GM19351 (cell line): ENCODE measurements at regions not wholly inside any gene's neighbourhood (a gene's known extent, or its start where the extent isn't known, plus 50 kb on each side); places are given as distances from the start of the nearest gene placed in this dataset.

Source experiments
- ATAC-seq: cut with Tn5 transposase; IDR thresholded peaks from one replicate; pipeline ENCODE4 v1.9.1; 2021; ENCODE audit warnings: mild to moderate bottlenecking, moderate library complexity; ENCODE audit not compliant: unreplicated experiment

DNA sequence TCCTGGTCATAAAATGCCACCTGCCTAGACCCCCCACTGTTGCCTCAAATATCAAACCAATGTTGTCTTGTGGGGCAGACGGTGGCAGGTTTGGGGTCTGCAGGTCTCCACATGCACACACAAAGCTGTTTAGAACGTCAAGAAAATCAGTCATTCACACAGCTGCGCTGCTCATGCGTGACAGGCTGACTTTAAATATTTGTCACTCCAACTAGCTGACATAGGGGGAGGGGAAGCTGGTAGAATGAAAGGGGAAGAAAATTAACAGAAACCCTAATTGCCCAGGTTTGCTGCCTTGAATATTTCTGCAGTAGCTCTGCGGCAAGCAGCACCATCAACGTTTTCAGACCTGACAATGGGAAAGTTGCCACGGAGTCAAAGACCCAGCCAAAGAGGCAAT, 201.8 kb downstream of the ABHD5 start:
- peak; percentile 66 for ATAC-seq

DNA sequence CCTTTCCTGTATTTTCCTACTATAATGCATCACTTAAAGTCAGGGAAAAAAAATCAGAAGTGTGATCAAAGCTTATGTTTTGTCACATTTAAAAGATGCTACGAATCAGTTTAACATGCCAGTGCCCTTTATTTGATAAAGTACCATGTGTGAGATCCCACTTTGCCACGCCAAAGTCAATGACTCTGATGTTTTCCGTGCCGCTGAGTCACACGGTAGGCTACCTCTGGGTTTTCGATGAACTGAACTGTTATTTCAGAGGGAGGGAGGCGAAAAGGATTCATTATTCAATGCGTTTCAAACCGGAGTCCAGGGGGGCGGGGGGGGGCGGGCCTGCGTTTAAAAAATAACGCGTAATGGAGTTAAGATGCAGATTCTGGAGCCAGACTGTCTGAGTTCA, 203.0 kb downstream of the ABHD5 start:
- ATAC-seq = no peak

DNA sequence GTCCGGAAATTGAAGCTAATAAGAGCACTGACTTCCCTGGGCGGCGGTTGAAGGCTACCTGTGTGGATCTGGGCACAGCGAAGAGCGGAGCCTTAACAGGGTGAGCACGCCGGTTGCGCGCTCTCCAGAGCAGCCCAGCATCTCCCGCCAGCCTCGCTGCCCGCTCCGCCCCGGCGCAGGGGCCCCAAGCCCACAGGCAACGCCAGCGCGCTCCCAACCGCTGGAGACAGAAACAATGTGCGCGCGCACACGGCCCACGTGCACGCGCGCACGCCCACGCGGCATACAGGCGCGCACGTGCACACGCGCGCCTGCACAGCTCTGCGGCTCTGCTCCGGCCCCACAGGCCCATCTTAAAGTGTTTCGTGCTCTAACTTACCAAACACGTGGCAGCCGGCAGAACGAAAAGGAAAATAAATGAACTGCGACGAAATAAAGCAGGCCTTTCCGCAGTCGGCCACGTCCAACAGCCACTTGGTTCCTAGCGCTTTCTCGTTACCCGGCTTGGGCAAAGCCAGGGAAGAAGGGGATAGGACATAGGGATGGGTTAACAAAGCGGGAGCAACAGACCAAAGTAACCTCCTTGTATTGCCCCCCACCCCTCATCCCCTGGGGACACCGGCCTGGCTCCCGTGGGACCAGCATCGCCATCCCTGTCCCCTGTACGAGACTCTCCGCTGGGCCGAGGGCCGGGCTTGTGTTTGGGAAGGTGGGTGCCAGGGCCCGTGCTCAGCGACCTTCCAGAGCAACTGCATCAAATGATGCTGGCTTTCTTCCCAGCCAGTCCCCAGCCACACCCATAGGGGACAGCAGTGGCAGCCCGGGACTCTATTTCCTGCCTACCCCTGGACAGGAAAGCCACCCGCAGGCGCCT, 203.7 kb downstream of the ABHD5 start:
- ATAC-seq = peak; percentile 51

DNA sequence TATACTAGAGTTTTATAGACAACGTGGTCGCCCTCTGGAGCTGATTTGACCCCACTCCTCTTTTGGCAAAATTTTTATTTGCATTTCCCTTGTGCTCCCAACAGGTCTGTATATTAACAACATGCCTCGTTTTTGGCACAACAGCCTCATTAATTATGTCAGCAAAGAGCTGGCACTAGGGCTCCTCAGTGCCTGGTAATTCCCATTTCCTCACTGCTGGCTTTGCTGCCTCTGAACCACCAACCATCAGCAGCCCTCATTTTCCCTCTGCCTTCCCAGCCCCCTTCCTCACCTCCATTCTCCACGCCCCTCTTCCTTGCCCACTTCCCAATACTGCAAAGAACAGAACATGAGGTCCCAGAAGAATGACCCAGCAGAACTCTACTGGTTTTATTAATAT, 204.8 kb downstream of the ABHD5 start:
- no peak for ATAC-seq

DNA sequence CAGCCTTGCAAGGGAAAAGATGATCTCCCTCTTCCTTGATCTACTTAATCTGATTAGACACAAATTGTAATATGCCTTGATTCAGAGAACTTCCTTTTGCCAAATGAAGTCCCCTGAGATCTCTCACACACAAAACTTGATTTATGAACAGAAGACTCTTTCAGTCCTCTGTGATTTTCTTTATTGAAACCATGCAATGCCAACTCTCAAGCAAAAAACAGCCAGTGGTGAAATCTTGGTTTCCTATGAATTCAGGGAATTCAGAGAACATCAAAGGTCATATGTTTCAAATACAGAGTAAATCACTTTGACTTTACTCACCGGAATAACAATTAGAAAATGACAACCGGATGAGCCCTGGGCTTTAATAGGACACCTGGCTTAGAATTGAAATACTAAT, 211.7 kb downstream of the ABHD5 start:
- ATAC-seq = no peak

DNA sequence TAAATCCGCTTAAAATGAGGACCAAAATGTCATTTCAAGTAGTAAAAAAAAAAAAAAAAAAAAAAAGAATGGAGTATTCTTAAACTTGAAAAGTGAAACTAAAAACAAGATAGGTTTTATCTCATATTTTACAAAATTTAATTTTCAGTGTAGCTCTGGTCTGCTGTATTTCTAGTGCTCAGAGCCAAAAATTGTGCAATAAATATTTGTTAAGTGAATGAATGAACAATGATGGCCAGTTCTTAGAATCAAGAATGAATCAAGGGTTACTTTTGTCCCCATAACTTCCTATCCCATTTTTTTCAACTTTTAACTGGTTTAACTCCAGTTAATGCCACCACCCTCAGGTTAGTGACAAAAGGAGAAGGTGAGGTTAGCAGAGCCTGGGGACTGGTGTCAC, 214.4 kb downstream of the ABHD5 start:
- ATAC-seq = no peak

DNA sequence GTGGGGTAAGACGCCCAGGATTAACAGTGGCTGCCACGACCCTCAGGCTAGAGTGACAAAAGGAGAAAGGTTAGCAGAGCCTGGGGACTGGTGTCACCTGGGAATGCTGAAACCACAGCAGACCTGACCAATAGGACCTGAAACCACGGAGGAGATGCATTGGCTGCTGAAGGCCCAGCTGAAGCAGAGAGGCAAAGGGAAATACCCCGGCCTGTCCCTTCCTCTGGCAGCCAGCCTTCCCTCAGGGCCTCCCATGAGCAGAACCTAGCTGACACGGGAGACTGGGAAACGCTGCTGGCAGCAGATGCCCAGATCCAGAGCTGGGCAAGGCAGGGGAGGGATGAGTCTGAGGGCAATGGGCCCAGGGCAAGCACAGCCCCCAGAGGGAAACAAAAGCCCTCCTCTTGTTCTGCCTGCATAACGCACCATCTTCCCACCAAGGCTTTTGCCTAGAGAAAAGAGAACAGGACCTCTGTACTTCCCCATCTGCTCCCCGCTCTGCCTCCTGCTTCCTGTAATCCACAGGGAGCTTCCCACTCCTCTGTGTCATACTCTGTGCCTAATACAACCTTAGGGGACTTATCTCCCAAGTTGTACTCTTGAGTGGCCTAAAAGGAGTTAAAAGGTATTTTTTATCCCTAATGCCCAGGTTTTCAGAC, 216.2 kb downstream of the ABHD5 start:
- peak; percentile 19 for ATAC-seq

DNA sequence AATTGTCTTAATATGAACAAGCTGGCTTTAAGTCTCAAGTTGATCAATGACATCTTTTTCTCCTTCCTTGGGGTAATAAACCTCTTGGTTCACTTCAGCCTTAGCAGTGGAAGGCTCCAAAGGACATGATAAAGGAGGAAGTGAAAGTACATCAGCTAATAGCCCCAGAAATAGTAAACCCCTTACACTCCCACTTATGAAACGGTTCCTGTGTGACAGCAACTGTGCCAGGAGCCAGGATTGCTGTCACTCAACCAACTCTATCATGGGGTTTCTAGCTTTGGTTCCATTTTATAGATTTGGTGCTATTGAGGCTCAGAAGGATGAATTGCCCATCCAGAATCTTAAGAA, 216.7 kb downstream of the ABHD5 start:
- ATAC-seq = peak; percentile 99

DNA sequence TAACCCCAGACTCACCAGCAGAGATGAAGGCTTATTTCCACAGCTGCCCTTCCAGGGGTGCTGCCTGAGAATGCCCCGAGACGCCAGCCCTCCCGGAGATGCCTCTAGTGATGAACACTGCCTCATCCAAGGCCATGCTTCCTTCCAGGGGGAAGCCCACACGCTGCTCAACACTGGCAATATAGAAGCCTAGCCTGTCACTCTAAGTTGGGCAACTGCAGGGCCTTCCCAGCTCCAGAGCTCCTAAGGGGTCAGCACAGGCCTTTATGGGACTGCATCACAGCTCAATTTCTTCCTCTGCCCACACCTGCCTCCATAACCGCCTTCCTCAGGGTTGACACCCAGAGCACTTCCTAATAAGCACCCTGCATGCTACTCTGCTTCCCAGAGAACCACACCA, 217.7 kb downstream of the ABHD5 start:
- no peak for ATAC-seq

DNA sequence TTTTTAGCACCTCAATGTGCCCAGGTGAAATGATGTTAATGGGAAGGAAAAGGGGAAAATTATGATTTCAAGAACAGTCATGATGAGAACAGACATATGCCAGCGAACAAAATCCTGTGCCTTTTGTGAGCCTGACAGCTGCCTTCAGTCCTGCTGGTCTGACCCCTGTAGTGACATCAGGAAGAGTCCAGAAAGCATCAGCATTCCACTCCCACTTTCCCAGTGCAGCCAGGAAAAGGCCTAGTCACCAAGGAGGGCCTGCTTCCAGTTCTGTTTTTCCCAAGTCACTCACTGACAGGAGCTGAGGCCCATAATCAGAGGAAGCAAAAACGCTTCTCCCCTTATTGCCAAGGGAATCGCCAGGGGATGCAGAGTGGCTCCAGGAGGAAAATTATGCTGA, 218.4 kb downstream of the ABHD5 start:
- ATAC-seq = no peak

DNA sequence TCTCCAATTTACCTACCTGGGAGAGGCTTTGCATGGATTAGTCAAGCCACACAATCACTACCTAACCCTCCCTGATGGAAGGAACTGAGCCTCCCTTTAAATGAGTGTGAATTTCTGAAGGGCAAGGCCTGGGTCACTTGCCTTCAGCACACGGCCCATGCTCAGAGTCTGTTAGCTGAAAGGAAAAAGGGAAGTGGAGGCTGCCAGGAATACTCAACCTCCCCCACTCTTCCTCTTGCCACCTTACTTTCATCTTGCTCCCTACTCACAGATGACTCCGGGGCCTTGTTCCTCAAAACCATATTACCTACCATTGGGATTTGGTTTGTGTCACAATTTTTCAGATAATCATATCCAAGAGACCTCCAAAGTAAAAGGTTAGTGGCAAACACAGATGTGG, 220.0 kb downstream of the ABHD5 start:
- no peak for ATAC-seq

DNA sequence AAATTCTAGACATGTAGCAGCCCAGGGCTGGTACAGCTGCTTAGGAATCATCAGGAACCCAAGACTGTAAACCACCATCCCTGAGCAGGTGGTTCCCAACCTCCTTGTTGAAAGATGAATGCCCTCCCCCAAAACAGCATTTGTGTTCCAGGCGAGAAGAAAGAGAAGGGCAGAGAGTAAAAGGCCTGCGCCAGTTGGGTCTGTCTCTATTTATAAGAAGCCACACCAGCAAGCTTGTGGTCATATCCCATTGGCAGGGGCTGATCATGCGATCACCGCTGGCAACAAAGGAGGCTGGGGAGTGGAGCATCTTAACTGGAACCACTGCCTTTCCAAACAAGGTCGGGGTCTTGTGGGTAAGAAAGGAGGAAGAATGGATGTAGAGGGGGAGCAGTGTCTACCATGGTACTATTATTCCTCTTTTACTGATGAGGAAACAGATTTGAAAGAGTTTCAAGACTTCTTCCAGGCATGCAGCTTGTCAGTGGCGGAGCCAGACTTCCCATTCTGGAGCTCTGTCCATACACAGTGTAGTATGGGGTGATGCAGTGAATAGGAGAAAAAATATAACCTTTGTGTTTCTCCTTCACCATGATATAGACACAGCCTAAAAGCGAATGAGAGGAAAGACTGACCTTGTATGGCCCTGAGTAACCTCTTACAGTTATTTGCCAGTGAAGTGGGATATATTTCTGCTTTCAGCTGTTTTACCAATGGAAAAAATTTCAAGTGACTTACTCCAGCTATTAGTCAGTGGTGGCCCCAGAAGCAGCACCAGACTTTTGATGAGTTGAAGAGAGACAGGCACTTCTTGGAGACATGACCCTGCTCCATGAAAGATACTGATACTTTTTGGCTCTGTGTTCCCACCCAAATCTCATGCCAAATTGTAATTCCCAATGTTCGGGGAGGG, 222.6 kb downstream of the ABHD5 start:
- no peak for ATAC-seq

DNA sequence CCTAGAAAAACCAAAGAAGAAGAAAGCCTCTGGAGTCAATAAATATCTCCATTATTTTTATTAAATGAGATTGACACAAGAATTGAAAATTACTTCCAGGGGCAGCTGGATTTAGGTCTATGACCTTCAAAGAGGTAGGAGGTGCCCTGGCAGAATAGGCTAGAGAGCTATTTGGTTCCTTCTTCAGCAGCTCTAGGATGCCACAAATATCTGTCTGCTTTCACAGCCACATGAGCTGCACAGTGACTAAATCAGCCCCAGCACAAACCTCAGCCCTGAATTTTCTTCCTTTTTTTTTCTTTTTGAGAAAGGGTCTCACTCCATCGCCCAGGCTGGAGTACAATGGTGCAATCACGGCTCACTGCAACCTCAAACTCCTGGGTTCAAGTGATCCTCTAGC, 223.5 kb downstream of the ABHD5 start:
- no peak for ATAC-seq

DNA sequence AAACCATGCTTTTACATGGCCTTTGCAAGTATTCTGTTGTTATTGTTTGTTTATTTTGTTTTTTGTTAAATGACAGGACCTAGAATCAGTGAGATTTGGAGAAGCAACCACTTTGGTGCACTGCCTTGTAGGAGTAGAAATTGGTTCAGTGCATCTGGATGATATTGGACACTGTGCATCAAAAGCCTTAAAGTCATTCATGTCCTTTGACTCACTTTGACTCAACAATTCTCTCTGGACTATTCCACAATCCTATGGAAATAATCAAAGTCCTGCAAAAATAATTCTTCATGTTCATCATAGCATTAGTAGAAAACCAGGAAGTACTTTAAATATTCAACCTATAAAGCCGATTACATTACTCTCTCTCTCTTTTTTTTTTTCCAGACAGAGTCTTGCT, 224.8 kb downstream of the ABHD5 start:
- ATAC-seq = no peak

DNA sequence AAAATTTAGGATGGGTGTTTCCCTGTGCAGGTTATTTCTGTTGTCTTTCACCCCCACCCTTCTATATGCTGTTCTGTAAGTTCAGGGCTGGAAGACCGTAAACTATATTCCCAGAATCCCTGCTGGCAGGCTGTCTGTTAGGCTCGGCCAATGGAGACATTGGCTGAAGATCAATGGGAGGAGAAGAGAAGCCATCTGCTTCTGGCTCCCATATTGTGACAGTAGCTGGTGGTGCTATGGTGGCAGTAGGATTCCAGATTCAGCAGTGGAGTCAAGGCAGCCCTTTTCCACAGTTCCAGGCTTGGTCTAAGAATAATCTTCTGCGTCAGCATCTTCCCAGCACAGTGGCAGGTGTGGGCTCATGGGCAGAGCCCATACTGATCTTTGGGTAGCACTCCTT, 226.6 kb downstream of the ABHD5 start:
- ATAC-seq = no peak

DNA sequence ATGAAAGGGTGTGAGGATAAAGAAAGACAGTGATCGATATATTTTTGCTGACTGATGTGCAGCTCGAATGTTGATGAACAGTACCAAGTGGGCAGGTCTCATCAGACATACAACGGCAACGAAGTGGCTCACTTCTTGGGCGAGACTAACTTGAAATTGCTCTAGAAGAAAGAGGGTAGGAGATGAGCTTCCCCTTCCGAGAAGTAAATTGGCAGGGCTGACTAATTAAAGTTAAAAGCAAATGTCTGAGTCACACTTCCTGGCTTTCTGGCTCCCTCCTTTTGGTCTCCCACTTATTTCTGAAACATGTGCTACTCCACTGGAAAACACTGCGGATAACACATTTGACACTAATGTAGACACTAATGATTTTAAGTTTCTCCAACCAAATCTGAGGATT, 228.3 kb downstream of the ABHD5 start:
- no peak for ATAC-seq

DNA sequence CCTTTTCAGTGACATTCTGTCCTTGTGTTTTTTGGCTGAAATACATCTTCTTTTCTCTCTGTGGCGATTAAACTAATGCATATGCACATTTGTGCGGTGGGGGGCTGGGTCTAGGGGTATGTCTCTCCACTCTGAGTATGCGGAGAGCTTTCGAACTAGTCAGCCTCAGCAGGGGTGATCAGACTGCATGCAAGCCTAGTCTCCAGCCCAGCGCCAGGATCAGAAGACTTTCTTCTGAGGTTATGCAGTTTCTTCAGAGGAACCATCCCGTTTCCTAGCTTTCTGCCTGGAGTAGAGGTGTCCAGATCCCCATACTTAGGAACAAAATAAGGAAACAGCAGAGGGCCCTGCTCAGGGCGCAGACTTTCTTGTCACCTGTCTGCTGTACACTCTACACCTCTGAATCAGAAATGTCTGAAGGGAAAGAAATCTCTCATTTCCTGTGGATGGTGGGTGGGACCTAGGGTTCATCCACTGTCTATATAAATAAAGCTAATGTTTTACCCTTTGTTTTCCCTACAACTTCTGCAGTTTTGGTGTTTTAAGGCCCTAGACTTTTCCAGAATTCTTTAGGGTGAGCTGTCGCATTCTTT, 230.4 kb downstream of the ABHD5 start:
- no peak for ATAC-seq

DNA sequence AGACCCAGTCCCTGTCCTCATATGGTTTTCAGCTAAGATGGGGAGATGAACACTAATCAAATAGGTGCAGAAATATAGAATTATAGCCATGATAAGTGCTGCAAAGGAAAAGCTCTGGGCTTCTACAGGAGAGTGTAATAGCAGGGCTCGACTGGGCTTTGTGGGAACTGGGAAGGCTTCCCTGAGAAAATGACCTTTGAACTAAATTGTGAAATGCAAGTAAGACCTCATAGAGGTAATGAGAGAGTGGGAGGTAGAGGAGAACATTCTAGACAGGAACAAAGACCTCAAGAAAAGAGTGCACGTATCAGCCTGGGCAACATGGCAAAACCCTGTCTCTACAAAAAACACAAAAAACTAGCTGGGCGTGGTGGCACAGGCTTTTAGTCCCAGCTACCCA, 231.6 kb downstream of the ABHD5 start:
- ATAC-seq = no peak

DNA sequence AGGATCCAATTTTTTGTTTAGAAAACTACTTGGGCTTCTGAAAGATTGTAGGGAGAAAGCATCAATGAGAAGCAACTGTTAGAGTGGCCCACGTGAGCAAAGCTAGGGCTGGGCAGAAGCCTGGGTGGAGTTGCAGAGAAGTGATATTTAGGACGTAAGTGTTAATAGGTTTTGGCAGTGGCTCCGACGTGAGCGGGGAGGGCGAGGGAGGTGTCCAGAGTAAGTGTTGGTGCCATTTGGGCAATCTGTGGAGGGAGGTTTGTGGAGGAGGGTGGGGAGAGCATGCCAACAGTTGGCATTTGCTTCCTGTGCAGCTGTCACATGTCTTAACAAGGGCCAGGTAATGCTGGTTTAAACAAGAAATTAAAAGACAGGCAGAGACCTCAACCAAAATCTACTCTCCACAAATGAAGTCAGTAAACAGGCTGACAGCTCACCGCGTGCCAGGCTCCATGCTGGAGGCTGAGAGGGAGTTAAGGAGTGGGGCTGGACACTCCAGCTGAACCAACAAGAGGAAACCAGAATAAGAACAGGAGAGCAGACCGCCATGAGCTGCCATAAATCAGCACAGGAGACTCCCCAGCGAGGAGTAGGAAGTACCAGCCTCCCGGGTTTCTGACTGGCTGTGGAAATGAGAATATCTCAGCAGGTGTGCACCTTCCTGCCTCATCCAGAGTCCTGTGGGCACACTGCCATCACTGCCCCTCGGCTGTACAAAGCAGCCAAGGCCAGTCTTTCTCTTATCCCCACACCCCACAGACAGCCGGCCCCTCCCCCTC, 232.6 kb downstream of the ABHD5 start:
- no peak for ATAC-seq

DNA sequence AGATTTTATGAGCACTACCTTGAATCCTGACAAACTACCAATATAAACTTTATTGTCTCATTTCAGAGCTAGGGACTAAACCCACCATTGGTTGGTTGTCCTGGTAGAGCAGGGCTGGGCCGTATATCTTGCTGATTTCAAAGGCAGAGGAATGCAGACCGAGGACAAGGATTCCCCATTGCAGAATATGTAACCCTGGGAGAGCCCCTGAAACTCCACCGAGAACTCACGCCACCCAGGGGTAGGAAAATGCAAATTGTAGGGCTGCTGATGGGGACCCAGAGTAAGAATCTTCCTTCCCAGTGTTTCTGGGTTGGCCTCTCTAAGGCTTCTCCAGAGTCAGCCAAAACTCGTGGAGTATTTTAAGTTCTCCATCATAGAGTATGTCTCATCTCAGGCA, 235.3 kb downstream of the ABHD5 start:
- no peak for ATAC-seq
